Limb (tissue), 2 donors: ENCODE measurements at regions not wholly inside any gene's neighbourhood (a gene's known extent, or its start where the extent isn't known, plus 50 kb on each side); places are given as distances from the start of the nearest gene placed in this dataset.

Experiments used
- DNase-seq, 2 donors: peaks; one replicate each; pipeline ENCODE4 v3.0.0-alpha.2; 2016; ENCODE audit errors: extremely low spot score in 2 of 2

- no peak for DNase-seq
Observed at GRCh38 chr16:76612497-76612896, 335.3 kb downstream of the CNTNAP4 start.

GRCh38 chr16:76614269-76614668 lies 337.1 kb downstream of the CNTNAP4 start:
- DNase-seq = peak in 1 of 2 donors; percentile 53

GRCh38 chr16:76622876-76623275 lies 345.7 kb downstream of the CNTNAP4 start:
- DNase-seq = no peak

- no peak for DNase-seq
Observed at GRCh38 chr16:76634847-76635697, 357.9 kb downstream of the CNTNAP4 start.

- no peak for DNase-seq
Observed at GRCh38 chr16:76639685-76640289, 362.6 kb downstream of the CNTNAP4 start.

GRCh38 chr16:76650582-76650981 lies 373.4 kb downstream of the CNTNAP4 start:
- DNase-seq = no peak

GRCh38 chr16:76653390-76654026 lies 376.3 kb downstream of the CNTNAP4 start:
- DNase-seq = peak in 1 of 2 donors; percentile 84

GRCh38 chr16:76654088-76654820 lies 377.1 kb downstream of the CNTNAP4 start:
- DNase-seq = no peak

- peak in 1 of 2 donors; percentile 15 for DNase-seq
Observed at GRCh38 chr16:76656994-76657393, 379.8 kb downstream of the CNTNAP4 start.

- peak in 1 of 2 donors; percentile 1 for DNase-seq
Observed at GRCh38 chr16:76661691-76662235, 384.6 kb downstream of the CNTNAP4 start.

- no peak for DNase-seq
Observed at GRCh38 chr16:76665571-76666275, 388.5 kb downstream of the CNTNAP4 start.

GRCh38 chr16:76668207-76668725 lies 391.1 kb downstream of the CNTNAP4 start:
- DNase-seq = no peak

- no peak for DNase-seq
Observed at GRCh38 chr16:76669288-76669687, 392.1 kb downstream of the CNTNAP4 start.

GRCh38 chr16:76670125-76670857 lies 393.1 kb downstream of the CNTNAP4 start:
- DNase-seq = no peak

GRCh38 chr16:76676356-76676755 lies 399.2 kb downstream of the CNTNAP4 start:
- DNase-seq = no peak

- DNase-seq = no peak
Observed at GRCh38 chr16:76681296-76681695, 404.1 kb downstream of the CNTNAP4 start.

- no peak for DNase-seq
Observed at GRCh38 chr16:76683051-76683450, 405.9 kb downstream of the CNTNAP4 start.

GRCh38 chr16:76696876-76697275 lies 419.7 kb downstream of the CNTNAP4 start:
- no peak for DNase-seq

GRCh38 chr16:76705892-76706291 lies 428.7 kb downstream of the CNTNAP4 start:
- DNase-seq = no peak

- no peak for DNase-seq
Observed at GRCh38 chr16:76713191-76713590, 436.0 kb downstream of the CNTNAP4 start.
